ENCODE measurements at regions not wholly inside any gene's neighbourhood (a gene's known extent, or its start where the extent isn't known, plus 50 kb on each side); places are given as distances from the start of the nearest gene placed in this dataset.
A peak's percentile ranks its signal among the peaks of the same experiment; 100 is the strongest.

DNA sequence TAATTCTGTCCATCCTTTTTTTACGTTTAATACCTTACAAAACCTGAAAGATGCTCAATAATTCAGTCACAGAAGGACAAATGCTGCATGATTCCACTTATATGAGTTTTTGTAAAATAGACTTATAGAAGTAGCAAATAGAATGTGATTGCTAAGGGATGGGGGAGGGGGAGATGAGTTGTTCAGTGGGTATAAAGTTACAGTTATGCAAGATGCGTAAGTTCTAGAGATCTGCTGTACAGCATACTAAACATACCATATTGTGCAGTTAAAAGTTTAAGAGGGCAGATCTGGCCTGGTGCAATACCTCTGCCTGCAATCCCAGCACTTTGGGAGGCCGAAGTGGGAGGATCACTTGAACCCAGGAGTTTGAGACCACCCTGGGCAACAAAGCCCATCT, 78.8 kb downstream of the TET3 start:
- Histone ChIP-seq H3K27me3 (no peaks in the 10 kb centered on the region), H3K4me1 (peaks cover 0 to 6% (median 0%) of the 10 kb centered on the region in 3 donors), H3K36me3 (no peaks in the 10 kb centered on the region), H3K27ac (no peak overlapping the region), H3K9me3 (no peaks in the 10 kb centered on the region), H3K4me3 (no peak overlapping the region)
- no peak for ATAC-seq
- intact Hi-C loops (cut with DNase I) = no loop called here
- WGBS, 2 donors = 96 to 100% methylated on average over 3 of the region's 3 CpGs
- no peak for DNase-seq
- FAIRE-seq = no peak
- TF ChIP-seq, protein P1, sequence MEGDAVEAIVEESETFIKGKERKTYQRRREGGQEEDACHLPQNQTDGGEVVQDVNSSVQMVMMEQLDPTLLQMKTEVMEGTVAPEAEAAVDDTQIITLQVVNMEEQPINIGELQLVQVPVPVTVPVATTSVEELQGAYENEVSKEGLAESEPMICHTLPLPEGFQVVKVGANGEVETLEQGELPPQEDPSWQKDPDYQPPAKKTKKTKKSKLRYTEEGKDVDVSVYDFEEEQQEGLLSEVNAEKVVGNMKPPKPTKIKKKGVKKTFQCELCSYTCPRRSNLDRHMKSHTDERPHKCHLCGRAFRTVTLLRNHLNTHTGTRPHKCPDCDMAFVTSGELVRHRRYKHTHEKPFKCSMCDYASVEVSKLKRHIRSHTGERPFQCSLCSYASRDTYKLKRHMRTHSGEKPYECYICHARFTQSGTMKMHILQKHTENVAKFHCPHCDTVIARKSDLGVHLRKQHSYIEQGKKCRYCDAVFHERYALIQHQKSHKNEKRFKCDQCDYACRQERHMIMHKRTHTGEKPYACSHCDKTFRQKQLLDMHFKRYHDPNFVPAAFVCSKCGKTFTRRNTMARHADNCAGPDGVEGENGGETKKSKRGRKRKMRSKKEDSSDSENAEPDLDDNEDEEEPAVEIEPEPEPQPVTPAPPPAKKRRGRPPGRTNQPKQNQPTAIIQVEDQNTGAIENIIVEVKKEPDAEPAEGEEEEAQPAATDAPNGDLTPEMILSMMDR (IDR thresholded peaks at IDR 0.05) = no peak

DNA sequence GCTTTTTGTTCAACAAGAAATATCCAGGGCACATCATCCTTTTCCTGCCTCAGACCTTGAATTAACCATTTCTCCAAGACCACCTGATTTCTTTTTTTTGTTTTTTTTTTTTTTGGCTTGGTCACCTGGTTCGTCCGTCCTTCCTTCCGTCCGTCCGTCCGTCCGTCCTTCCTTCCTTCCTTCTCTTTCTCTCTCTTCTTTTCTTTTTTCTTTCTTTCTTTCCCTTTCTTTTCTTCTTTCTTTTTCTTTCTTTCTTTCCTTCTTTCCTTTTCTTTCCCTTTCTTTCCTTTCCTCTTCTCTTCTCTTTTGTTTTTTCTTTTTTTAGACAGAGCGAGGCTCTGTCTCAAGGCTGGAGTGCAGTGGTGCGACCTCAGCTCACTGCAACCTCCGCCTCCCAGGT, 80.7 kb downstream of the TET3 start:
- Histone ChIP-seq H3K36me3 (no peaks in the 10 kb centered on the region), H3K4me3 (no peak overlapping the region), H3K9me3 (no peaks in the 10 kb centered on the region), H3K4me1 (peaks cover 0 to 6% (median 0%) of the 10 kb centered on the region in 3 donors), H3K27me3 (no peaks in the 10 kb centered on the region), H3K27ac (no peak overlapping the region)
- 93 to 96% methylated on average over 10 of the region's 10 CpGs for WGBS, 2 donors
- FAIRE-seq = no peak
- TF ChIP-seq, protein P1 (IDR thresholded peaks at IDR 0.05) = no peak
- no peak for DNase-seq
- no peak for ATAC-seq
- intact Hi-C loops (cut with DNase I) = no loop called here

DNA sequence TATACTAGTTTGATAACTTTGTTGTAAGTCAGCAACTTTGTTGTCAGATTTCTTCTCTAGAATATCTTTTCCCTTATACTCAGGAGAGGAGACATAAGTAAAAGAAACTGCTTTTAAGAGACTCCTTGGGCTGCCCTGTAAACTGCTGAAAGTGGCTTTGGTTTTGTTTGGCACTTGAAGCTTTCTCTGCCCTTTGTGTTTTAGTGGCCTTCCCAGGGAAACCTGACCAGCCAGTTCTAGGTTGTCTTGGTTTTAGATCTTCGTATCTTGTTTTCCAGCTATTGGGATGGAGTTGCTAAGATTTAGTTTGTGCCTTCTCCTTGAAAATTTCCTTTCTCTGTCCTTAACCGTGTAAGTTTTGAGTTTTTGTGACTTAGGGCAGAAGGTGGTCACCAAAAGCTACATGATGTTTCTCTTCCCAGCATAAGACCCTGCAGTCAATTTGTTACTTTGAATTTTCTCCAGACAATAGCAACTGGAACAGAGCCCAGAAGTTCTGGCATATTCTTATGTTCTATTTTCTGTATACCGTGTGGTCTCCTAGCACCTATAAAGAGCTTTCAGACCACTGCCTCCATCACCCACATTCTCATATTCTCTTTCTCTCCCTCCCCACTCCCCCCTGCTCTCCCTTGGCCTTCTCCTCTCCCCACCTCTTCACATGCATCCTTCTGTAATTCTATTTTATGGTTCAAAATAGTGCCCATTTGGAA, 81.1 kb downstream of the BOLA3 start:
- no peak for DNase-seq
- WGBS, 2 donors = 33 to 42% methylated on average over 3 of the region's 3 CpGs

DNA sequence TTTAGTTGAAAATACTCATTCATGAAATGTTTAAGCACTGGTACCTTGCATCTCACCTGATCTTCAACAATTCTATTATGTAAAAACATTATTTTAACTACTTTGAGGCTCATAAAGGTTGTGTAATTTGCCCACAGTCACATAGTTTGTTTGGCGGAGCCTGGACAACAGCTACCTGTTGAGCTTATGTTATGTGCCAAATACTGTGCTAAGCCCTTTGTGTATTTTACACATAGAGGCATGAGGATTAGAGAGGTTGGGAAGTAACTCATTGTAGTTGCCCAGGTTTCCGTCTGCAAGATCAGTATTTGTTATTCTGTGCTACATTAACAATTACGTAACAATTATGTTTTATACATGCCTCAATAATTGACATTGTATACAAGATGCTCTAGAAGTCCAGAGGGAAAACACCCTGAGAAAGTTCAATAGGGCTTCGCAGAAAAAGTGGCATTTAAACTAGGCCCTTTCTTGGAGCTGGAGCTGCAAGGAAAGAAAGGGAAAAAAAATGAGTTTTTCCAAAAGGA, 80.4 kb downstream of the BOLA3 start:
- no peak for DNase-seq
- Histone ChIP-seq H3K36me3 (no peaks in the 10 kb centered on the region), H3K27ac (no peak overlapping the region), H3K4me3 (no peak overlapping the region), H3K27me3 (no peaks in the 10 kb centered on the region), H3K4me1 (peaks cover 0 to 6% (median 0%) of the 10 kb centered on the region in 3 donors), H3K9me3 (no peaks in the 10 kb centered on the region)
- no peak for FAIRE-seq
- intact Hi-C loops (cut with DNase I) = no loop called here
- TF ChIP-seq, protein P1 (IDR thresholded peaks at IDR 0.05) = no peak
- 94% methylated on average over 4 of the region's 4 CpGs for WGBS, 2 donors
- ATAC-seq = no peak

More for the DNA sequence above, 81.1 kb downstream of the BOLA3 start:
- FAIRE-seq (no peak), ATAC-seq (peak in 2 of 4 donors; percentile 34 to 62)
- peaks cover 0 to 6% (median 0%) of the 10 kb centered on the region in 3 donors for H3K4me1 ChIP-seq
- no peaks in the 10 kb centered on the region for H3K36me3 ChIP-seq
- no peaks in the 10 kb centered on the region for H3K27me3 ChIP-seq
- H3K4me3 ChIP-seq = no peak overlapping the region
- no peaks in the 10 kb centered on the region for H3K9me3 ChIP-seq
- H3K27ac ChIP-seq = no peak overlapping the region
- TF ChIP-seq, protein P1 (IDR thresholded peaks at IDR 0.05) = no peak
- intact Hi-C loops (cut with DNase I) = no loop called here

DNA sequence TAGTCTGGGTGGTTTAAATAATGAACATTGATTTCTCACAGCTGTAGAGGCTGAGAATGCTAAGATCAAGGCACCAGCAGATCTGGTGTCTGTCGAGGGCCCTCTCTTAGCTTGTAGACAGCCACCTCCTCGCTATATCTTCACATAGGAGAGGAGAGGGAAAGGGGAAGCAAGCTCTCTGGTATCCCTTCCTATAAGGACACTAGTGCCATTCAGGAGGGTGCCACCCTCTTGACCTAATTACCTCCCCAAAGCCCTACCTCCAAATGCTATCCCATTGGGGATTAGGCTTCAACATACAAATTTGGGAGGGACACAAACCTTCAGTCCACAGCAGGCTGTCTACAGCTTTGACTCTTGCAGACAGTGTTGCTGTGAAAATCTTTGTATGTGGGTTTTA, 76.7 kb downstream of the BOLA3 start:
- ATAC-seq = no peak
- no peak overlapping the region for H3K27ac ChIP-seq

More for the DNA sequence above, 76.7 kb downstream of the BOLA3 start:
- no peaks in the 10 kb centered on the region for H3K9me3 ChIP-seq
- H3K36me3 ChIP-seq = peaks cover 0 to 6% (median 0%) of the 10 kb centered on the region in 3 donors
- 90 to 100% methylated on average over 2 of the region's 2 CpGs for WGBS, 2 donors
- H3K27me3 ChIP-seq = no peaks in the 10 kb centered on the region
- H3K4me3 ChIP-seq = no peak overlapping the region
- intact Hi-C loops (cut with DNase I) = no loop called here
- H3K4me1 ChIP-seq = peaks cover 0 to 5% (median 0%) of the 10 kb centered on the region in 3 donors
- FAIRE-seq (no peak), DNase-seq (no peak)
- TF ChIP-seq, protein P1 (IDR thresholded peaks at IDR 0.05) = no peak

Data from pancreas (tissue), 10 donors.